Progenitor cell of endocrine pancreas (in vitro differentiated cells): ENCODE measurements at regions not wholly inside any gene's neighbourhood (a gene's known extent, or its start where the extent isn't known, plus 50 kb on each side); places are given as distances from the start of the nearest gene placed in this dataset.

Experiments
- DNase-seq: peaks from one replicate; pipeline ENCODE4 v3.0.0; 2021; ENCODE audit warnings: low spot score; ENCODE audit not compliant: unreplicated experiment
- H3K27ac Mint-ChIP-seq: 2 replicates; pipeline ENCODE4 v1.8.0; 2021; ENCODE audit warnings: mild to moderate bottlenecking, moderate library complexity, mixed read lengths
- H3K27me3 Mint-ChIP-seq: 2 replicates; pipeline ENCODE4 v1.8.0; 2021; ENCODE audit warnings: mixed read lengths
- H3K36me3 Mint-ChIP-seq: 2 replicates; pipeline ENCODE4 v1.8.0; 2022; ENCODE audit warnings: mixed read lengths; ENCODE audit not compliant: insufficient read depth
- H3K4me1 Mint-ChIP-seq: 2 replicates; pipeline ENCODE4 v1.8.0; 2021; ENCODE audit warnings: low read depth, mixed read lengths
- H3K4me3 Mint-ChIP-seq: 2 replicates; pipeline ENCODE4 v1.8.0; 2021; ENCODE audit warnings: low read depth, mild to moderate bottlenecking, moderate library complexity, mixed read lengths
- H3K9me3 Mint-ChIP-seq: 2 replicates; pipeline ENCODE4 v1.8.0; 2021; ENCODE audit warnings: low read depth, mixed read lengths
- TF ChIP-seq, protein P1 (sequence below): fragments of 200-600 bp; sonication (generic); IDR thresholded peaks from one replicate; pipeline ENCODE4 v1.5.0; 2021; ENCODE audit warnings: antibody characterized with exemption, mild to moderate bottlenecking; ENCODE audit not compliant: unreplicated experiment

DNA sequence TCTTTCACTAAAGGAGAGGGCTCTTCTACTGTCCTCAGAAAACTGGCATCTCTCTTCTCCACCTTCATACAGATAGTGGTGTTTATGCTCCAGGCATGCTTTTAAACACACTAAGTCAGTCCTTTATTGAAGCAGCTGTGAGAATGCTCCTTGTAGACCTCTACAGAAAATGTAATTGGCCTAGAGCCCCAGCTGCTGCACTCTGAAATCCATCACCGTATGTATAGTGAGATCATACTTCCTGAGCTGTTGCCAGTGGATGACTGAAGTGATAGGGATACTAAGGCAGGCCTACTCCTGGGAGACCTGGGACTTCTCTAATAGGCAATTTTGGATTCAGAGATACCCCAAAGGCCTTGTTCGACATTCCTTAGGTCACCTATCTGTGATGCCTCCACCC lies 535.4 kb downstream of the RPS29 start:
- Mint-ChIP-seq H3K4me1 (no peaks in the 10 kb centered on the region), H3K27me3 (no peaks in the 10 kb centered on the region), H3K9me3 (no peaks in the 10 kb centered on the region), H3K4me3 (no peak overlapping the region), H3K36me3 (no peaks in the 10 kb centered on the region), H3K27ac (no peak overlapping the region)
- TF ChIP-seq, protein P1, sequence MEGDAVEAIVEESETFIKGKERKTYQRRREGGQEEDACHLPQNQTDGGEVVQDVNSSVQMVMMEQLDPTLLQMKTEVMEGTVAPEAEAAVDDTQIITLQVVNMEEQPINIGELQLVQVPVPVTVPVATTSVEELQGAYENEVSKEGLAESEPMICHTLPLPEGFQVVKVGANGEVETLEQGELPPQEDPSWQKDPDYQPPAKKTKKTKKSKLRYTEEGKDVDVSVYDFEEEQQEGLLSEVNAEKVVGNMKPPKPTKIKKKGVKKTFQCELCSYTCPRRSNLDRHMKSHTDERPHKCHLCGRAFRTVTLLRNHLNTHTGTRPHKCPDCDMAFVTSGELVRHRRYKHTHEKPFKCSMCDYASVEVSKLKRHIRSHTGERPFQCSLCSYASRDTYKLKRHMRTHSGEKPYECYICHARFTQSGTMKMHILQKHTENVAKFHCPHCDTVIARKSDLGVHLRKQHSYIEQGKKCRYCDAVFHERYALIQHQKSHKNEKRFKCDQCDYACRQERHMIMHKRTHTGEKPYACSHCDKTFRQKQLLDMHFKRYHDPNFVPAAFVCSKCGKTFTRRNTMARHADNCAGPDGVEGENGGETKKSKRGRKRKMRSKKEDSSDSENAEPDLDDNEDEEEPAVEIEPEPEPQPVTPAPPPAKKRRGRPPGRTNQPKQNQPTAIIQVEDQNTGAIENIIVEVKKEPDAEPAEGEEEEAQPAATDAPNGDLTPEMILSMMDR: no peak
- no peak for DNase-seq

DNA sequence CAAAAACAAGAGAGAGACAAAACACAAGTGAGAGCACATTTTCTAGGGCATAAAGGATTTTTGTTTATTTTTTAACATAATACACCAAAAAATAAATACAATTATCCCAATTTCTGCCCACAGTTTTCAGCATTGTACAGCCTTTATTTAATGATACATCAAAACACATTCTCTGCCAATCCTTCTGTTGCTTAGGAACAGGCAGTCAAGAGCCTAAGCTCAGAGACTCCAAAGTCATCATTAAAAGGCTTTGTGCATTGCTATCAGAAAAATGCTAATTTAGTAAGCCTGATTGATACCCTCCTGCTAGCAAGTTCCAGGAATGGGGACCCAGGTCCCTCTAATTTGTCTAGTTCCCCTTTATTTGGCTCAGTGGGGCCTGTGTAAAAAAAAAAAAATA lies 536.5 kb downstream of the RPS29 start:
- TF ChIP-seq, protein P1: no peak
- Mint-ChIP-seq H3K9me3 (no peaks in the 10 kb centered on the region), H3K4me1 (no peaks in the 10 kb centered on the region), H3K4me3 (no peak overlapping the region), H3K27me3 (no peaks in the 10 kb centered on the region), H3K27ac (no peak overlapping the region), H3K36me3 (no peaks in the 10 kb centered on the region)
- no peak for DNase-seq

DNA sequence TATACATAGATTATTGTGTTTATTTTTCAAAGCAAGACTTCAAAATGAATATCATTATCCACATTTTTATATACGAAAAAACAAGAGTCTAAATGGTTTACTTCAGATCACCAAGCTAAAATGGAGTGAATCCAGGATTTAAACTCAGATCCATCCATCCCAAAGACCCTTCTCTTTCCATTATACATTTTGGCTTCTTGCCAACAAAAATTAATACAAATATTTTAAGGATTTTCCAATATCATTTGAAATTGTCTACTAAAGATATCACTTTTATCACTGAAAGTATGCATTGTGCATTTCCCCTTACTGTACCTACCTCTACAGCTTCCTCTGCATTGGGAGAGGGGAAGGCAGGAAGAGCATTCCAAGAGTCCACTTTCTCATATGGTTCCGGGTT lies 541.2 kb downstream of the RPS29 start:
- Mint-ChIP-seq H3K9me3 (no peaks in the 10 kb centered on the region), H3K27me3 (no peaks in the 10 kb centered on the region), H3K4me3 (no peak overlapping the region), H3K27ac (no peak overlapping the region), H3K36me3 (no peaks in the 10 kb centered on the region), H3K4me1 (no peaks in the 10 kb centered on the region)
- TF ChIP-seq, protein P1: no peak
- no peak for DNase-seq

DNA sequence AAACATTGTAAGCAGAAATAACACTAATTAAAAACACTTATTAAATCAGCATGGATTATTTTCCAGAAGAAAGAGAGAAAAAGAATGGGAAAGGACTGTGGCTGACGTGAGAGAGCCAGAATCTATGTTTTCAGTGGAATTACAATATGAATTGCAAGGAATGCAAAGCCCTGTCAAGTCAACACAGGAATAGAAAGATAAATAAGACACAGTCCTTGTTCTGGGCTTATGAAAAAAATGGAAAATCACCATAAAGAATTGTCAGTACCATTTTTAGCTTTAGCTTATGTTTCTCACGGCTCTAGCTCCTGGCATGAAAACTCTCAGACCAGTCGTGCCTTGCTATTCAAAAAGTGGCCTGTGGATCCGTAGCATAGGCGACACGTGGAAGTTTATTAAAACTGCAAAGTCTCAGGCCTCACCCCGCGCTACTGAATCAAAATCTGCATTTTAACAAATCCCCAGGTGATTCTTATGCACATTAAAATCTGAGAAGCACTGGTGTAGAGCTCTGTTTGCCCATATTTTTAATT lies 549.1 kb downstream of the RPS29 start:
- Mint-ChIP-seq H3K4me1 (no peaks in the 10 kb centered on the region), H3K27ac (no peak overlapping the region), H3K27me3 (no peaks in the 10 kb centered on the region), H3K36me3 (no peaks in the 10 kb centered on the region), H3K9me3 (no peaks in the 10 kb centered on the region), H3K4me3 (no peak overlapping the region)
- no peak for DNase-seq
- TF ChIP-seq, protein P1: no peak

DNA sequence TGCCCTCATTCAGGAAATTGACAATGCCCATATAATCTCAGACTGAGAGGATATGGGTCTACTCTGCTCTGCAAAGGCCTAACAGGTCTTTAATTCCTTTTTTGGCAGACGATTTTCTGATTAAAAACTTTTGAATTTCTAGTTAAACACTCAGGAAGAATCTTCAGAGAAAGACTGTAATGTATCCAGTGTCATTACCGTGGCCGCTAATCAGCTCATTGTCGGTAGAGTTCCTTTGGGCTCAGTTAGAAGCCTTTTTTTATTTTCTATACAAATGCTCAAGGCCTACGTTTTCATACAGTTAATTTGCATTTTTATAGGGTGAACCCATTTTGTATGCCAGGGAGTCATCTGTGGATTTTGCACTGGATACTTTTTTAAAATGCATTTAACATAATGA lies 549.9 kb downstream of the RPS29 start:
- TF ChIP-seq, protein P1: no peak
- H3K27ac Mint-ChIP-seq: no peak overlapping the region
- no peaks in the 10 kb centered on the region for H3K9me3 Mint-ChIP-seq
- no peak for DNase-seq
- no peak overlapping the region for H3K4me3 Mint-ChIP-seq
- H3K36me3 Mint-ChIP-seq: no peaks in the 10 kb centered on the region
- no peaks in the 10 kb centered on the region for H3K4me1 Mint-ChIP-seq
- H3K27me3 Mint-ChIP-seq: no peaks in the 10 kb centered on the region
